Progenitor cell of endocrine pancreas (in vitro differentiated cells): ENCODE measurements at regions not wholly inside any gene's neighbourhood (a gene's known extent, or its start where the extent isn't known, plus 50 kb on each side); places are given as distances from the start of the nearest gene placed in this dataset.

Source experiments
- DNase-seq: peaks from one replicate; pipeline ENCODE4 v3.0.0; 2021; ENCODE audit warnings: low spot score; ENCODE audit not compliant: unreplicated experiment
- H3K27ac Mint-ChIP-seq: 2 replicates; pipeline ENCODE4 v1.8.0; 2021; ENCODE audit warnings: mild to moderate bottlenecking, moderate library complexity, mixed read lengths
- H3K27me3 Mint-ChIP-seq: 2 replicates; pipeline ENCODE4 v1.8.0; 2021; ENCODE audit warnings: mixed read lengths
- H3K36me3 Mint-ChIP-seq: 2 replicates; pipeline ENCODE4 v1.8.0; 2022; ENCODE audit warnings: mixed read lengths; ENCODE audit not compliant: insufficient read depth
- H3K4me1 Mint-ChIP-seq: 2 replicates; pipeline ENCODE4 v1.8.0; 2021; ENCODE audit warnings: low read depth, mixed read lengths
- H3K4me3 Mint-ChIP-seq: 2 replicates; pipeline ENCODE4 v1.8.0; 2021; ENCODE audit warnings: low read depth, mild to moderate bottlenecking, moderate library complexity, mixed read lengths
- H3K9me3 Mint-ChIP-seq: 2 replicates; pipeline ENCODE4 v1.8.0; 2021; ENCODE audit warnings: low read depth, mixed read lengths
- CTCF ChIP-seq: fragments of 200-600 bp; sonication (generic); IDR thresholded peaks from one replicate; pipeline ENCODE4 v1.5.0; 2021; ENCODE audit warnings: antibody characterized with exemption, mild to moderate bottlenecking; ENCODE audit not compliant: unreplicated experiment

- peaks cover 7% of the 10 kb centered on the region for H3K4me1 Mint-ChIP-seq
- H3K4me3 Mint-ChIP-seq, result no peak overlapping the region
- H3K27ac Mint-ChIP-seq, result no peak overlapping the region
- no peak for DNase-seq
- H3K36me3 Mint-ChIP-seq, result peaks cover 1% of the 10 kb centered on the region
- H3K9me3 Mint-ChIP-seq, result peaks cover 21% of the 10 kb centered on the region
- no peak for TF ChIP-seq CTCF
- no peaks in the 10 kb centered on the region for H3K27me3 Mint-ChIP-seq
These were observed 93.0 kb upstream of the CNOT2 start for GRCh38 chr12:70150230-70150629.

- peaks cover 23% of the 10 kb centered on the region for H3K9me3 Mint-ChIP-seq
- H3K36me3 Mint-ChIP-seq, result peaks cover 2% of the 10 kb centered on the region
- no peaks in the 10 kb centered on the region for H3K4me1 Mint-ChIP-seq
- no peaks in the 10 kb centered on the region for H3K27me3 Mint-ChIP-seq
- no peak for DNase-seq
- no peak overlapping the region for H3K4me3 Mint-ChIP-seq
- TF ChIP-seq CTCF, result no peak
- no peak overlapping the region for H3K27ac Mint-ChIP-seq
These were observed 91.2 kb upstream of the CNOT2 start for GRCh38 chr12:70151993-70152392.

- H3K27ac Mint-ChIP-seq, result no peak overlapping the region
- DNase-seq, result no peak
- H3K36me3 Mint-ChIP-seq, result peaks cover 6% of the 10 kb centered on the region
- H3K4me3 Mint-ChIP-seq, result no peak overlapping the region
- no peak for TF ChIP-seq CTCF
- no peaks in the 10 kb centered on the region for H3K27me3 Mint-ChIP-seq
- H3K4me1 Mint-ChIP-seq, result no peaks in the 10 kb centered on the region
- H3K9me3 Mint-ChIP-seq, result peaks cover 38% of the 10 kb centered on the region
These were observed 89.1 kb upstream of the CNOT2 start for GRCh38 chr12:70154087-70154638.

GRCh38 chr12:70154960-70155589 lies 88.2 kb upstream of the CNOT2 start:
- Mint-ChIP-seq H3K36me3 (peaks cover 6% of the 10 kb centered on the region), H3K4me1 (no peaks in the 10 kb centered on the region), H3K9me3 (peaks cover 47% of the 10 kb centered on the region), H3K27me3 (no peaks in the 10 kb centered on the region), H3K27ac (no peak overlapping the region), H3K4me3 (no peak overlapping the region)
- no peak for TF ChIP-seq CTCF
- DNase-seq, result no peak

- H3K27me3 Mint-ChIP-seq, result no peaks in the 10 kb centered on the region
- TF ChIP-seq CTCF, result no peak
- no peak overlapping the region for H3K27ac Mint-ChIP-seq
- H3K36me3 Mint-ChIP-seq, result peaks cover 6% of the 10 kb centered on the region
- H3K4me1 Mint-ChIP-seq, result no peaks in the 10 kb centered on the region
- peaks cover 61% of the 10 kb centered on the region for H3K9me3 Mint-ChIP-seq
- no peak overlapping the region for H3K4me3 Mint-ChIP-seq
- no peak for DNase-seq
These were observed 86.1 kb upstream of the CNOT2 start for GRCh38 chr12:70157099-70157498.
